ENCODE measurements at regions not wholly inside any gene's neighbourhood (a gene's known extent, or its start where the extent isn't known, plus 50 kb on each side); places are given as distances from the start of the nearest gene placed in this dataset.

DNA sequence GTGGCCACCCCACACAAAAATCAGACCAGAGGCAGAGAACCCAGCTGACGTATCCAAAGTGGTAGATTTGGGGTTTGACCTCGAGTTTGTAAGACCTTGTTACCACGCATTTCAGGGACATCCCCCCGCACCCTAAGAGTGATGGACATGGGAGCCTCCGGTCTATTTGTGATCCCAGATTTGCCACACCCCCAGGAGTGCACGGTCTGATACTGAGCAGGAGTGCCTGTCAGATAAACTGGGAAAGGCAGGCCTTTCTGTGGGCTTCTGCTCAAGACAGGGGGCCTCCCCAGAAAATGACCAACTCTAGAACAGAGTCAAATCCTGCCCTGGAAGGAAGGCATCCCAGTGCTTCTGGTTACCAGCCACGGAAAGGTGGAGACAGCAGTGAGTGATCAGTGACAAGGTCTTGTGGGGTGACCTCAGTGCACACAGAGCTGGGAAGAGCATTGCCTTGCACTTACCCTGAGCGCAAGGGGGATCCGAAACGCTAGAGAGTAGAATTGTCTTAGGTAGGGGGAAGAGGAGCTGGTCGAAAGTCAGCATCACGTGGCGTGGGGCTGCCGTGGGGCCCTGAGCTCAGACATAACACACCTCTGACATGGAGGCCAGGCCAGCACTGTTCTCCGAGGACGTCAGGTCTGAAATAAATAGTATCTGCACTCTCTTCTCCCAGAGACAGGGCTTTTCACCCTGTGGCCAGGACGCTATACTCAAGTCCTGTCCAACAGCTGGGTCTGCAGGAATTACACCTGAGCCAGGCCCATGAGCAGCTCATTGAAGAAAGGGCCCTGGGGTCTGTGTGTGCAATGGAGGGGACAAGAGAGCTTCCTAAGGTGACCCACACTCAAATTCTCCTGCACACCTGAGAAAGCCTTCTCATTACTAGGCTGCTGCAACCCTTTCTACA lies 242.4 kb upstream of the SALL3 start:
- DNase-seq (no peak), ATAC-seq (no peak)
- intact Hi-C loops (cut with DNase I), result no loop called here

DNA sequence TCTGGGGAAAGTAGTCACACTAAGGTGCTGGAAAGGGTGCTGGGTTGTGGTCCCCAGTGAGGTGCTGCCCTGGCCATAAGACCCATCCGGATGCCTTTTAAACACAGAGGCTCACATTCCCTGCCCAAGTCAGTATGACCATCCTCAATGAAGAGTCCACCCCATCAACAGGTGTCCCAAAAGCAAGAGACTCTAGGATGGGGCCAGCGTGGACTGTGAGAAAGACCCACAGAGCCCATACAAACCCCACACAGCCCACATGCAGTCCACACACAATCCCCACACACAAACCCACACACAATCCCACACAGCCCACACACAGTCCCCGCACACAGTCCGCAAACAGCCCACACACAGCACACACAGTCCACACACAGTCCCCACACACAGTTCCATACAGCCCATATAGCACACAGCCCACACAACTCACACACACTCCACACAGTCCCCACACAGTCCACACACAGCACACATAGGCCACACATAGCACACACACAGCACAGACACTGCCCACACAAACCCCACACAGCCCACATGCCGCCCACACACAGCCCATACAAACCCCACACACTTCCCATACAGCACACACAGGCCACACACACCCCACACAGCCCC lies 241.4 kb upstream of the SALL3 start:
- DNase-seq (no peak), ATAC-seq (no peak)
- intact Hi-C loops (cut with DNase I), result no loop called here

DNA sequence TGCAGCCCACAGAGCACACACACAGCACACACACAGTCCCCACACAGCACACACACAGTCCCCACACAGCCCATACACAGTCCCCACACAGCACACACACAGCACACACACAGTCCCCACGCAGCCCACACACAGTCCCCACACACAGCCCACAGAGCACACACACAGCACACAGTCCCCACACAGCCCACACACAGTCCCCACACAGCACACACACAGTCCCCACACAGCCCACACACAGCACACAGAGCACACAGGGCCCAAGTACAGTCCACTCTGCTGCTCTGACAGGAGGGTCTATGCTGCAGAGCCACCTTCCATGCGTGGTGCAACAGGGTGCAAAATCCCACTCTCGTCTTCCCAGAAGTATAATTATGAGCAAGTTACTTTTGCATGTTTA lies 240.5 kb upstream of the SALL3 start:
- ATAC-seq, result no peak
- DNase-seq, result no peak
- intact Hi-C loops (cut with DNase I), result no loop called here

DNA sequence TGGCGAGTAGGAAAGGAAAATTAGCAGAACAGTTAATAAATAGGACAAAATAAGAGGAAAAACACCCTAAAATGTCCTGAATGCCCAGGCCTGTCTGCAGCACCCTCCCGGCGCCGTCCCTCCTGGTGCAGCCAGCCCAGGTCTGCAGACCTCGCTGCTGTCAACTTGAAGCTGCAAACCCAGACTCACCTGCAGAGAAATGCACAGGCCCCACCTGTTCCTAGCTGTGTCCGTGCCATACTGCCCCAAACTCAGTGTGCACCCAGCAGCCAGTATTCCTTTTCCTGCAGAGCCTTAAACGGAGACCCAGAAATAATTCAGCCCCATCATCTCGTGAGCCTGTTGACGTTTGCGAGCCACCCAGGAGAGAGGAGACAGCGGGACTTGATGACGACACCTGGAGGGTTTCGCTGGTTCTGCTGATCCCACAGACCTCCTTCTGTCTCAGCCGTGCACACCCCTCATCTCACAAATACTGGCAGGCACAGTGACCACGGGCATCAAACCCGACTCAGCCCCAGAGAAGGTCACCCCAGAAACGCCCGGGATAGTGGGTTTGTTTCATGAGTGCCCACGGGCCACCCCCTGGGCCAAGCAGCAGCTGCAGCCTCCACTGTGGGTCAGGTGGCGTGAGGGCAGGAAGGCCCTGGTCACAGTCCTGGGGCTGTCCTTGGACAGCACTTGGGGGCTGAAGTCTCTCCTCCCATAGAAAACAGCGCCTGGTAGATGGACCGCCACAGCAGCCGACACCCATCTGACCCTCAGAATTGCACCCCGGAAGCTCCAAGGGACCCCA lies 239.5 kb upstream of the SALL3 start:
- intact Hi-C loops (cut with DNase I), result no loop called here
- ATAC-seq, result no peak
- DNase-seq, result no peak

DNA sequence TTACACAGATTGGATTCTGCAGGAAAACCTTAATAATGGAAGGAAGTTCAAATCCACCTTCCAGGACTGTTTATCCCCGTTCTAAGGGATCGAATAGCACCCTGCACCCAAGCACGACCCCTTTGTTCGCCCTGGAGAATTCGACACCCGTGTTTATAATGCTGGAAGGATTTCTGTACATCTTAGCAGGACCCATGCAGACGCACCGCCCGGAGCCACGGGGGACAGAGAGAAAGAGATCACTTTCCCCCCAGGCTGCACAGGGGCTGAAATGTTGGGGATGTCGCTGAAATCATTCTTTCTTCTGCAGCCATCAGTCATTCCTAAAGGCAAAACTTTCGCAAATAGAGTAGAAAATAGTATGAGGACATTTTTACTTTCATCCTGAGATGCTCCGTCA lies 238.7 kb upstream of the SALL3 start:
- intact Hi-C loops (cut with DNase I), result no loop called here
- DNase-seq (no peak), ATAC-seq (no peak)

DNA sequence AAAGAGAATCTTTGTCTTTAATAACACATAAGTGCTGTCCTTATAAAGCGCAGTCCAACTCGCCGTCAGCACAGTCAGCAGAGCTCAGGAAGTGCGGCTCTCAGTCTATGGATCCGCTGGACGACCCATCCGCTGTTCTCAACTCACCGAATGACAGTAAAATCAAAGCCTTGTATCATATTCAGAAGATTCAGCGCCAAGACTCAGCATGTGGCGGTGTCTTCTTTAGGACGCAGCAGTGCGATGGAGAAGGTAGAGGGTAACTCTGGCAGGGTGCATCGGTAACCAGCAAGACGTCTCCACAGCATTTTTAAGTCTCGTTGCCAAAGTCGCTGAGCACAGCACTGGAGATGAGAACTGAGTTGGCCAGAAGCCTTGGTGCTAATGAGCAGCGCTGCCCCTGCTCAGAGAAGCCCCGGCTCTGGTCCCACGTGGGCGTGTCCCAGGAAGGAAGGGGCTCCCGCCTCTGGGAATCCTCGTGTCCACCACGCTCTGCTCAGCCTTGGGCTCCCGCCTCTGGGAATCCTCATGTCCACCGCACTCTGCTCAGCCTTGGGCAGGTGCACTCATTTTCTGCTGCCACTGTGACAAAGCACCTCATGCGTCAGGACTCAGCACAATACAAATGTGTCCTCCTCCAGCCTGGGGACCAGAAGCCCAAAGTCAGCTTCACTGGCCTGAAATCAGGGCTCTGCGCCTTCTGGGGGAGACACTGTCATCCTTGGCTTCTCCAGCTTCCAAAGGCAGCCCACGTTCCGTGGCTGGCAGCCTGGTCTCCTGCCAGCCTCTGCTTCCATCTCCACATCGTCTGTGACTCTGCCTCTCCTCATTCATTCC lies 238.0 kb upstream of the SALL3 start:
- no peak for ATAC-seq
- intact Hi-C loops (cut with DNase I), result no loop called here

DNA sequence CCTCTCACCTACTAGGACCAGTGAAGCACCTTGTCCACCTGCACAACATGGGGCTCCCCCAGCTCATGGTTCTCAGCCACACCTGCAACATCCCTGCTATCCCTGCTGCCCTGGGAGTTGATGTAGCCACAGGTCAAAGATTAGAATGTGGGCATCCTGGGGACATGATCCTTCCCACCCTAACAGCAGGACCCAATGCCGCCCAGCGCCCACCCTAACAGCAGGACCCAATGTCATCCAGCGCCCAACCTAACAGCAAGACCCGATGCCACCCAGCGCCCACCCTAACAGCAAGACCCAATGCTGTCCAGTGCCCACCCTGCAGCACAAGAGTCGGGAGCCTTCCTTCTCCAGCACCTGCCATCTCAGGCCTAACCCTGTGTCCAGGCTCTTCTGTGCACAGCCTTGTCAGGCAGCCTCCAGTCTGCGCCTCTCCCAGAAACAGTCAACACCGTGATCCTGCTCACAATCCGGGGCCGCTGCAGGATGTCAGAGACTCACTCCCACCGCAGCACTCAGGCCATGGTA lies 237.3 kb upstream of the SALL3 start:
- ATAC-seq (no peak), DNase-seq (no peak)
- intact Hi-C loops (cut with DNase I), result no loop called here

More for the DNA sequence above, 238.0 kb upstream of the SALL3 start:
- no peak for DNase-seq

DNA sequence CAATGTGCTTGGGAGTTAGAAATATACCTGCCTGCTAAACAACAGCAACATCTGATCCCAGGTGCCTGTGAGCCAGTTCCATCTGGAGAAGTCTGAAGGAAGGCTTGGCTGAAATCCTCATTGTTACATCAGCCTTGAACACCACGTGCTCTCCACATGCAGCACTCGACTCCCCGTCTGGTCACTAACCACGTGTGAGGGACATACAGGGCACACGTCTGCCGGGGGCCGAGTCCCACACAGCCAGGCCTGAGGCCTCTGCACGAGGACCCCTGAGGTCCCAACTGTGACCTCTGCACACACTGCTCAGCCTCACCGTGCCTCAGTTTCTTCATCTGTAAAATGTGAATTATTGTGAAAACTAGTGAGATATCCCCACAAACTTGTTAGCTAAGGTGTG lies 236.5 kb upstream of the SALL3 start:
- DNase-seq (no peak), ATAC-seq (no peak)
- intact Hi-C loops (cut with DNase I), result no loop called here

DNA sequence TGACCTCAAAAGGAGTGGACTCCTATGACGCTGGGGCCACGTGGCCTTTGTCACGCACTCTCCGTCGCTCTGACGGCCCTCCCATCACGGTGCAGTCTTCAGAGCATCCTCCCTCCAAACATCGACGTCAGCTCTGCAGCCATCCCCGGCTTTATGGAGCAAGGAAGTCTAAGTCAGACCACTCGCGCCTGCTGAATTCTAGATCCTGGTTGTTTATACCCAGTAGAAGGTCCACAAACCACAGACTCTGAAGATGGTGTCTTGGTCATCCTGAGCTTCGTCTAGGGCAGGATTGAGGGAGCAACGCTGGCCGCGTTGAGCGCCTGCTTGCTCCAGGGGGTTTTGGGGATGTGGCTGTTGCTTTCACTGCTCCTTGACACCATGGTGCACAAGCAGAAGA lies 228.0 kb upstream of the SALL3 start:
- intact Hi-C loops (cut with DNase I), result no loop called here
- DNase-seq, result no peak
- no peak for ATAC-seq

DNA sequence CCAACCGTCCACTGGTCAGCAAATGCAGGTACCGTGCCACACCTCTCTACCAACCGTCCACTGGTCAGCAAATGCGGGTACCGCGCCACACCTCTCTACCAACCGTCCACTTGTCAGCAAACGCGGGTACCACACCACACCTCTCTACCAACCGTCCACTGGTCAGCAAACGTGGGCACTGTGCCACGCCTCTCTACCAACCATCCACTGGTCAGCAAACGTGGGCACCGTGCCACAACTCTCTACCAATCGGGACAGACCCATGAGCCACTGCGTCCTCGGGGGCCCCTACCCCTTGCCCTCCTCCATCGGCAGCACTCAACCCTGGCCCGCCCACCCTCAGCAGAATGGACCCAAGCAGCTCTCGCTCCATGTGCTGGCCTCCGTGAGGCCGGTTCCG lies 226.4 kb upstream of the SALL3 start:
- ATAC-seq, result no peak
- no peak for DNase-seq

DNA sequence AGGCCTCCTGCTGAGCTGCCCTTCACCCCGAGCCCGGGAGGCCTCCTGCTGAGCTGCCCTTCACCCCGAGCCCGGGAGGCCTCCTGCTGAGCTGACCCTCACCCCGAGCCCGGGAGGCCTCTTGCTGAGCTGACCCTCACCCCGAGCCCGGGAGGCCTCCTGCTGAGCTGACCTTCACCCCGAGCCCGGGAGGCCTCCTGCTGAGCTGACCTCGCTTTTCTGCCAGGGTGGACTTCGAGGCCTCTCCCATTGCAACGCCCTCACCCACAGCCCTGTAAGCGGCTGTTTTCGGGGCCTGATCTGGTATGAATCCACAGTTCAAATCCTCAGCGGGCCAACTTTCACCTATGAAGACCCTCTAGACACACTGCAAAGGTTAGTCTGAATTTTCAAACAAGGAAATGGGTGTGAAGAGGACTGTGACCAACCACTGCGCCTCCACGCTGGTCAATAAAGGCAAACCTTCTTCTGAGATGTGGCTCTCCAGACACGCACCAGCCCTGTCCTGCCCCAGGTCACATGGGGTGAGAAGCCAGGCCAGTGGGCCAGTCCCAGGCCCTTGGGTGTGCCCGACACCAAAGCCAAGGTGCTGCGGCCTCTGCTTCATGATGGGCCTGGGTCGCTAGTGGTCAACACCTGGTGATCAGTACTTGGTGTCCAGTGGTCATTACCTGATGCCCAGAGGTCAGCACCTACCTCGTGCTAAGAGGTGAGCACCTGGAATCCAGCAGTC lies 225.1 kb upstream of the SALL3 start:
- intact Hi-C loops (cut with DNase I), result no loop called here

More for the DNA sequence above, 226.4 kb upstream of the SALL3 start:
- intact Hi-C loops (cut with DNase I), result no loop called here

DNA sequence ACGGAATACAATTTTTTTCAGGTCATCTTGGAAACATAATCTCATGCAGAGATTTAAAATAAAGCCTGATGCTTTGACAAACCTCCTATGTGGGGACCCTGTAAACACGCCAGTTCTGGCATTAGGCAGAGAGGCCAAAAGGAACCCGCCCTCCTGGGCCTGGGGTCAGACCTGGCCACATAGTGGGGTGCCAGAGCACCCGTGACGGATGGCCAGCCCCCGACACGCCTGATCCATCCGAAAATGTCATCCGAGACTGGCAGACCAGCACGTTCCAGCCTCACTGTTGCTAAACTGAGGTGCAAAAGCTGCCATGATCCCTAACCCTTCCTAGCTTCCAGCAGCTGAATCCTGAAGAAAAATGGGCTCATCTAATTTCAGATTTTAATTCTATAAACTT lies 222.6 kb upstream of the SALL3 start:
- intact Hi-C loops (cut with DNase I), result no loop called here
- ATAC-seq, result no peak
- DNase-seq, result no peak

More for the DNA sequence above, 225.1 kb upstream of the SALL3 start:
- ATAC-seq (no peak), DNase-seq (no peak)

DNA sequence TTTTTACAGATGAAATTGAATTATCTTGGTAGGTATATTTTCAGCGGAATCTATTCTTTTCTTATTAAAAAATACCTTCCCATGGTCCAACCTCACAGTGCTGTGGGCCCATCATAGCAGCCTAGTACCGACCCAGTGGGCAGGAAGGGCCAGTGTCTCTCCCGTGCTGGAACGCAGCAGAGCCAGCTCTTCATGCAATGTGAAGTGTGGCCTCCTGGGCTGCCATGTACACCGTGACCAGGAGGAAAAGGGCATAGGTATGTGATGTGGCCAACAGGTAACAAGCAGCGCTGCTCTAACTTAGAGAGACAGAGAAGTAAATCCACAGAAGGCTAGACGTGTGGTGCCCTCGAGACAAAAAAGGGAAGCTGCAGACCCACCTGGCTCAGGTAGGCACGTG lies 221.1 kb upstream of the SALL3 start:
- no peak for ATAC-seq
- intact Hi-C loops (cut with DNase I), result no loop called here
- DNase-seq, result no peak

DNA sequence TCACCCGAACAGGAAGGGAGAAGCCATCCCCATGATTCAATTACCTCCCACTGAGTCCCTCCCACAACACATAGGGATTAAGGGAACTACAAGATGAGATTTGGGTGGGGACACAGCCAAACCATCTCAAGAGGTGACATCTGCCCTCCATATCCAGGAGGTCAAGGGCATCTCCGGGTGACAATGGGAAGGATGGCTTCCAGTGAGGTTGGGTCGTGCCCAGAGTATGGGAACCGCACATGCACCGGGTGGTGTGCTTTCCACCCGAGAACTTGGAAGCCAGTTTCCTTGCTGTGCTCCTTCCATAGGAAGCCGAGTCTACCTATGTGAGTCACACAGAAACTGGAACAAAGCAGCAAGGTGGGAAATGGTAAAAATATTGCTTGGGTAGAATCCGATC lies 216.9 kb upstream of the SALL3 start:
- DNase-seq (no peak), ATAC-seq (no peak)
- intact Hi-C loops (cut with DNase I), result no loop called here

DNA sequence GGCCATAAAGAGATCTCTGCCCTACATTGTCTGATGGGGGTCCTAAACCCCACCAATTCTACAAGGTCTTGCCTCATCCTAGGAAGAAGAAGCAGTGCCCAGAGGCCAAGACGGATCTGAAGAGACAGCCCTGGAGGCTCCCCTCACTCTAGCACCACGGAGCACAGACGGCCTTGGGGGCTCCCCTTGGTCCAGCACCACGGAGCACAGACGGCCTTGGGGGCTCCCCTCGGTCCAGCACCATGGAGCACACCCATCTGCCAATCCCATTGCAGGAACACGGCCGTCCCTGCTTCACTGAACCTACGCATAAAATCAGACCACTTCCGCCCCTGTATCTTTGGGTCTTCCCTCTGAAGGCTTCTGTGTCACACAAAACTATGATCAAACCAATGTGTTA lies 215.1 kb upstream of the SALL3 start:
- no peak for ATAC-seq
- DNase-seq, result no peak
- intact Hi-C loops (cut with DNase I), result no loop called here

DNA sequence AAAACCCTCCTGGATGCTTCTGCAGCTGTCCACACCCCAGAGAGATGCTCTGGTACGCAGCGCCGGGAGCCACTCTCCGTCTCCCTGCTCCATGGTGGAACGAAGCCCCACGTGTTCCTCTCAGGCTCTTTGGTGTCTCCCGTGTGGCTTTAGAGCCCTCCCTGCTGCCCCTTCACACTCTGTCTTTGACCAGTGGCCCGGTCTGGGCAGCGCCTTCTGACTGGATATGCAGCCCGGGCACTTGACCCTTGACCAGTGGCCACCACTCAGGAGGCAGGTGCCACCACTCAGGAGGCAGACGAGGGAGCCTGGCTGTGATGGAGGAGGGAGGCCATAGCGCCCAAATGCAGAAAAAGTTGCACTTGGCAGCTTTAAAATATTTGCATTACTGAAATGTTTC lies 214.5 kb upstream of the SALL3 start:
- DNase-seq, result no peak
- intact Hi-C loops (cut with DNase I), result no loop called here
- ATAC-seq, result no peak

DNA sequence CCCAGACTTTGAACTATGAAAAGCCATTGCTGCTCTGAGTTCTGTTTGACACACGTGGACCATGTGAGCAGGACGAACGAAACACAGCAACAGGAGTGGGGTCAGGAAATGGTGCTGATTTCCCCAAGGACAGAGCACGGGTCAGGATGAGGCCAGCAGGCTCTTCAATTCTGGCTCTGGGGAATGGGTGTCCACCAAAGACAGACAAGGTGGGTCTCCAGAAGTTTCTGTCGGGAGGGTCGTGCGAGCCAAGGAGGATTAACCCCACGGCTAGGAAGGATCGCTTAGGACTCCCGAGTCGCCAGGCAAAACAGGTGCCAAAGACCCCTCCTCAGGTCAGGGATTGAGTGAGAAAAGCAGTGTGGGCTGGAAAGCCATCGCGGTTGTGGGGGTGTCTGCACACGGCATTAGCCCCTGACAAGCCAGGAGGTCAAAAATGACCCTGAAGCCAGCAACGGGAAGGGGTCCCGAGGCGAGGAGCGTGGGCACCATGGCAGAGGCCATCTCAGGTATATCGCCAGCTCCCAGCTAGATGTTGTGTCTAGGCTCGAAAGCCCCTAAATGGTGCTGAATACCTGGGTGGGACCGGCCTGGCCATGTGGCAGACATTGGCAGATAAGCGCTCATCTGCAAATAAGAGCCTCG lies 213.9 kb upstream of the SALL3 start:
- intact Hi-C loops (cut with DNase I), result no loop called here
- no peak for ATAC-seq

More for the DNA sequence above, 213.9 kb upstream of the SALL3 start:
- no peak for DNase-seq
